UCSD-AML1 (cell line): ENCODE measurements at regions not wholly inside any gene's neighbourhood (a gene's known extent, or its start where the extent isn't known, plus 50 kb on each side); places are given as distances from the start of the nearest gene placed in this dataset.
A peak's percentile ranks its signal among the peaks of the same experiment; 100 is the strongest.

Experiments
- DNase-seq: peaks from one replicate; lab custom pipeline; 2025; ENCODE audit not compliant: unreplicated experiment; lab: John Stamatoyannopoulos, UW

- no peak for DNase-seq
Observed at GRCh38 chr13:44211286-44211685, 162.3 kb upstream of the SERP2 start.

GRCh38 chr13:44211704-44212346, 161.8 kb upstream of the SERP2 start:
- no peak for DNase-seq

GRCh38 chr13:44212633-44213396, 160.8 kb upstream of the SERP2 start:
- DNase-seq, result no peak

GRCh38 chr13:44218501-44219240, 155.0 kb upstream of the SERP2 start:
- no peak for DNase-seq

- no peak for DNase-seq
Observed at GRCh38 chr13:44219577-44220548, 153.8 kb upstream of the SERP2 start.

GRCh38 chr13:44220948-44221347, 152.7 kb upstream of the SERP2 start:
- DNase-seq, result no peak

GRCh38 chr13:44221657-44222056, 152.0 kb upstream of the SERP2 start:
- no peak for DNase-seq

- DNase-seq, result no peak
Observed at GRCh38 chr13:44223770-44224444, 149.7 kb upstream of the SERP2 start.

GRCh38 chr13:44224450-44225149, 149.0 kb upstream of the SERP2 start:
- no peak for DNase-seq

GRCh38 chr13:44229371-44230030, 144.1 kb upstream of the SERP2 start:
- DNase-seq, result no peak

- DNase-seq, result no peak
Observed at GRCh38 chr13:44230071-44230470, 143.6 kb upstream of the SERP2 start.

- no peak for DNase-seq
Observed at GRCh38 chr13:44230736-44231135, 142.9 kb upstream of the SERP2 start.

GRCh38 chr13:44231786-44232516, 141.7 kb upstream of the SERP2 start:
- DNase-seq, result no peak

GRCh38 chr13:44232774-44233173, 140.8 kb upstream of the SERP2 start:
- no peak for DNase-seq

GRCh38 chr13:44234566-44234965, 139.1 kb upstream of the SERP2 start:
- no peak for DNase-seq

GRCh38 chr13:44236370-44236769, 137.3 kb upstream of the SERP2 start:
- peak; percentile 22 for DNase-seq

GRCh38 chr13:44236801-44237207, 136.8 kb upstream of the SERP2 start:
- no peak for DNase-seq

GRCh38 chr13:44237276-44237767, 136.3 kb upstream of the SERP2 start:
- peak; percentile 62 for DNase-seq
